ENCODE measurements at regions not wholly inside any gene's neighbourhood (a gene's known extent, or its start where the extent isn't known, plus 50 kb on each side); places are given as distances from the start of the nearest gene placed in this dataset.

GRCh38 chr4:32258986-32259385, 1538.8 kb downstream of the PCDH7 start:
- DNase-seq (ENCODE audit: low read depth, low spot score) (no peak), ATAC-seq (no peak)
- TF ChIP-seq, protein P1, sequence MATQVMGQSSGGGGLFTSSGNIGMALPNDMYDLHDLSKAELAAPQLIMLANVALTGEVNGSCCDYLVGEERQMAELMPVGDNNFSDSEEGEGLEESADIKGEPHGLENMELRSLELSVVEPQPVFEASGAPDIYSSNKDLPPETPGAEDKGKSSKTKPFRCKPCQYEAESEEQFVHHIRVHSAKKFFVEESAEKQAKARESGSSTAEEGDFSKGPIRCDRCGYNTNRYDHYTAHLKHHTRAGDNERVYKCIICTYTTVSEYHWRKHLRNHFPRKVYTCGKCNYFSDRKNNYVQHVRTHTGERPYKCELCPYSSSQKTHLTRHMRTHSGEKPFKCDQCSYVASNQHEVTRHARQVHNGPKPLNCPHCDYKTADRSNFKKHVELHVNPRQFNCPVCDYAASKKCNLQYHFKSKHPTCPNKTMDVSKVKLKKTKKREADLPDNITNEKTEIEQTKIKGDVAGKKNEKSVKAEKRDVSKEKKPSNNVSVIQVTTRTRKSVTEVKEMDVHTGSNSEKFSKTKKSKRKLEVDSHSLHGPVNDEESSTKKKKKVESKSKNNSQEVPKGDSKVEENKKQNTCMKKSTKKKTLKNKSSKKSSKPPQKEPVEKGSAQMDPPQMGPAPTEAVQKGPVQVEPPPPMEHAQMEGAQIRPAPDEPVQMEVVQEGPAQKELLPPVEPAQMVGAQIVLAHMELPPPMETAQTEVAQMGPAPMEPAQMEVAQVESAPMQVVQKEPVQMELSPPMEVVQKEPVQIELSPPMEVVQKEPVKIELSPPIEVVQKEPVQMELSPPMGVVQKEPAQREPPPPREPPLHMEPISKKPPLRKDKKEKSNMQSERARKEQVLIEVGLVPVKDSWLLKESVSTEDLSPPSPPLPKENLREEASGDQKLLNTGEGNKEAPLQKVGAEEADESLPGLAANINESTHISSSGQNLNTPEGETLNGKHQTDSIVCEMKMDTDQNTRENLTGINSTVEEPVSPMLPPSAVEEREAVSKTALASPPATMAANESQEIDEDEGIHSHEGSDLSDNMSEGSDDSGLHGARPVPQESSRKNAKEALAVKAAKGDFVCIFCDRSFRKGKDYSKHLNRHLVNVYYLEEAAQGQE (IDR thresholded peaks at IDR 0.05; ENCODE audit: insufficient read depth in 1 of 2, low read depth in 2 of 2, low read length in 1 of 2), result no peak
- TF ChIP-seq SIN3A (IDR thresholded peaks at IDR 0.05; ENCODE audit: borderline replicate concordance, insufficient read depth, low read depth, low read length) (no peak), TCF7L2 (IDR thresholded peaks at IDR 0.05; ENCODE audit: low read depth, low read length) (no peak), POLR2AphosphoS5 (IDR thresholded peaks at IDR 0.05; ENCODE audit: low read depth, low read length) (no peak), CTCF (IDR thresholded peaks at IDR 0.05) (no peak)
- Histone ChIP-seq H3K27me3 (ENCODE audit: control insufficient read depth, insufficient read depth, low read length) (no peaks in the 10 kb centered on the region), H3K4me1 (ENCODE audit: control insufficient read depth, insufficient read depth, low read length) (no peaks in the 10 kb centered on the region), H3K4me3 (ENCODE audit: low read depth in 2 of 2, low read length in 2 of 2) (no peak overlapping the region), H3K9me3 (ENCODE audit: control insufficient read depth, insufficient read depth, low read depth, low read length) (no peaks in the 10 kb centered on the region), H3K36me3 (ENCODE audit: control insufficient read depth, insufficient read depth, low read length) (no peaks in the 10 kb centered on the region), H3K27ac (ENCODE audit: low read length) (no peak overlapping the region)
- in situ Hi-C loops (cut with HindIII; ENCODE audit: low pct_unique_long_range_greater_than_20kb, low sequenced_read_pairs), result no loop called here
- ChIA-PET CTCF (no interaction called here), POLR2A (no interaction called here)
- no TSS peak for BruUV-seq (replicated peaks)
- intact Hi-C loops (cut with micrococcal nuclease; ENCODE audit: unreplicated experiment), result no loop called here

- no TSS peak for BruUV-seq (replicated peaks)
- CTCF ChIA-PET, result no interaction called here
- no peak for ATAC-seq
- DNase-seq (ENCODE audit: low read depth, low spot score), result no peak
- in situ Hi-C loops (cut with HindIII; ENCODE audit: low pct_unique_long_range_greater_than_20kb, low sequenced_read_pairs), result no loop called here
- H3K9me3 ChIP-seq (ENCODE audit: control insufficient read depth, insufficient read depth, low read depth, low read length), result no peaks in the 10 kb centered on the region
- TF ChIP-seq SIN3A (IDR thresholded peaks at IDR 0.05; ENCODE audit: borderline replicate concordance, insufficient read depth, low read depth, low read length) (no peak), CTCF (IDR thresholded peaks at IDR 0.05) (no peak), POLR2AphosphoS5 (IDR thresholded peaks at IDR 0.05; ENCODE audit: low read depth, low read length) (no peak), TCF7L2 (IDR thresholded peaks at IDR 0.05; ENCODE audit: low read depth, low read length) (no peak)
- TF ChIP-seq, protein P1 (IDR thresholded peaks at IDR 0.05; ENCODE audit: insufficient read depth in 1 of 2, low read depth in 2 of 2, low read length in 1 of 2), result no peak
- POLR2A ChIA-PET, result no interaction called here
- H3K4me1 ChIP-seq (ENCODE audit: control insufficient read depth, insufficient read depth, low read length), result no peaks in the 10 kb centered on the region
- H3K36me3 ChIP-seq (ENCODE audit: control insufficient read depth, insufficient read depth, low read length), result no peaks in the 10 kb centered on the region
- no peak overlapping the region for H3K4me3 ChIP-seq (ENCODE audit: low read depth in 2 of 2, low read length in 2 of 2)
- H3K27me3 ChIP-seq (ENCODE audit: control insufficient read depth, insufficient read depth, low read length), result no peaks in the 10 kb centered on the region
- no peak overlapping the region for H3K27ac ChIP-seq (ENCODE audit: low read length)
- intact Hi-C loops (cut with micrococcal nuclease; ENCODE audit: unreplicated experiment), result no loop called here
Observed at GRCh38 chr4:32261196-32261595, 1541.0 kb downstream of the PCDH7 start.

Measured in Panc1 (cell line).